Natural killer cell (primary cell): ENCODE measurements at regions not wholly inside any gene's neighbourhood (a gene's known extent, or its start where the extent isn't known, plus 50 kb on each side); places are given as distances from the start of the nearest gene placed in this dataset.

Experiments
- ATAC-seq, 3 donors: fragments of 150-1000 bp in 2 of 3; fragments of 200-7000 bp in 1 of 3; cut with Tn5 transposase; 1 replicate in 1 of 3; 2 replicates in 2 of 3; pipeline ENCODE4 v1.10.0; 2021; ENCODE audit warnings: mild to moderate bottlenecking in 2 of 3, moderate library complexity in 2 of 3
- DNase-seq, 2 donors: peaks; one replicate each; pipeline versions ENCODE4 v3.0.0 to v3.0.0-alpha.2; 2013 to 2021; ENCODE audit warnings: mixed read lengths in 1 of 2
- H3K27ac ChIP-seq: one replicate; pipeline ENCODE4 v1.5.1; 2013; ENCODE audit warnings: mild to moderate bottlenecking, low read length
- H3K27me3 ChIP-seq: one replicate; pipeline ENCODE4 v1.6.1; 2013; ENCODE audit warnings: low read length; ENCODE audit not compliant: control insufficient read depth, insufficient read depth
- H3K36me3 ChIP-seq: one replicate; pipeline ENCODE4 v1.6.1; 2013; ENCODE audit warnings: low read length; ENCODE audit not compliant: control insufficient read depth, insufficient read depth
- H3K4me1 ChIP-seq: one replicate; pipeline ENCODE4 v1.6.1; 2013; ENCODE audit warnings: low read length; ENCODE audit not compliant: control insufficient read depth, insufficient read depth
- H3K4me3 ChIP-seq: one replicate; pipeline ENCODE4 v1.5.1; 2013; ENCODE audit warnings: low read length
- H3K9me3 ChIP-seq: one replicate; pipeline ENCODE4 v1.6.1; 2013; ENCODE audit warnings: low read length; ENCODE audit not compliant: control insufficient read depth, insufficient read depth
- H3K27ac Mint-ChIP-seq, 2 donors: one replicate each; pipeline ENCODE4 v1.8.0; 2022; ENCODE audit warnings: mild to moderate bottlenecking in 2 of 2, mixed read lengths in 2 of 2, moderate library complexity in 1 of 2
- H3K27me3 Mint-ChIP-seq, 2 donors: one replicate each; pipeline ENCODE4 v1.8.0; 2022; ENCODE audit warnings: low read depth in 2 of 2, mixed read lengths in 2 of 2
- H3K36me3 Mint-ChIP-seq: one replicate; pipeline ENCODE4 v1.8.0; 2022; ENCODE audit warnings: mixed read lengths
- H3K4me1 Mint-ChIP-seq, 2 donors: one replicate each; pipeline ENCODE4 v1.8.0; 2022; ENCODE audit warnings: mixed read lengths in 2 of 2
- H3K4me3 Mint-ChIP-seq: one replicate; pipeline ENCODE4 v1.8.0; 2022; ENCODE audit warnings: mild to moderate bottlenecking, moderate library complexity, mixed read lengths
- H3K9me3 Mint-ChIP-seq, 2 donors: one replicate each; pipeline ENCODE4 v1.8.0; 2022; ENCODE audit warnings: mixed read lengths in 2 of 2
- CTCF ChIP-seq: fragments of 200-600 bp; IDR thresholded peaks from one replicate; pipeline ENCODE4 v1.8.0; 2022; ENCODE audit warnings: antibody characterized with exemption
- WGBS: methylation state at CpG from one replicate; pipeline ENCODE4 v1.1.7; 2013; ENCODE audit warnings: missing lambda C conversion rate; ENCODE audit not compliant: insufficient coverage; 5-methylcytosine and 5-hydroxymethylcytosine counted together
- intact Hi-C: fragments of 100-400 bp; cut with micrococcal nuclease; formaldehyde crosslinking; loops from one replicate; pipeline ENCODE4 v1.14.2; 2022

- Mint-ChIP-seq H3K4me3 (no peak overlapping the region), H3K27me3 (no peaks in the 10 kb centered on the region), H3K36me3 (no peaks in the 10 kb centered on the region), H3K27ac (no peak overlapping the region), H3K4me1 (no peaks in the 10 kb centered on the region), H3K9me3 (peaks cover 6 to 17% of the 10 kb centered on the region in 2 donors)
- Histone ChIP-seq H3K27me3 (no peaks in the 10 kb centered on the region), H3K36me3 (no peaks in the 10 kb centered on the region), H3K27ac (no peak overlapping the region), H3K4me1 (no peaks in the 10 kb centered on the region), H3K4me3 (no peak overlapping the region), H3K9me3 (no peaks in the 10 kb centered on the region)
- ATAC-seq (no peak), DNase-seq (no peak)
- WGBS, result 69% methylated on average over 5 of the region's 5 CpGs
- TF ChIP-seq CTCF, result no peak
- intact Hi-C loops, result no loop called here
Measured at GRCh38 chr3:168989396-168989795, 674.1 kb downstream of the MECOM start.

GRCh38 chr3:168988853-168989252, 674.7 kb downstream of the MECOM start:
- H3K9me3 ChIP-seq, result no peaks in the 10 kb centered on the region
- H3K36me3 ChIP-seq, result no peaks in the 10 kb centered on the region
- H3K4me1 ChIP-seq, result no peaks in the 10 kb centered on the region
- H3K36me3 Mint-ChIP-seq, result no peaks in the 10 kb centered on the region
- no peaks in the 10 kb centered on the region for H3K27me3 Mint-ChIP-seq
- DNase-seq (no peak), ATAC-seq (no peak)
- peaks cover 5 to 12% of the 10 kb centered on the region in 2 donors for H3K9me3 Mint-ChIP-seq
- no peak overlapping the region for H3K27ac Mint-ChIP-seq
- no peaks in the 10 kb centered on the region for H3K27me3 ChIP-seq
- H3K4me1 Mint-ChIP-seq, result no peaks in the 10 kb centered on the region
- no peak for TF ChIP-seq CTCF
- no CpG with 5 or more reads among the region's 1 CpG for WGBS
- no peak overlapping the region for H3K4me3 ChIP-seq
- intact Hi-C loops, result no loop called here
- H3K4me3 Mint-ChIP-seq, result no peak overlapping the region
- no peak overlapping the region for H3K27ac ChIP-seq

- intact Hi-C loops, result no loop called here
- Mint-ChIP-seq H3K9me3 (peaks cover 5 to 7% of the 10 kb centered on the region in 2 donors), H3K27ac (no peak overlapping the region), H3K4me3 (no peak overlapping the region), H3K27me3 (no peaks in the 10 kb centered on the region), H3K4me1 (no peaks in the 10 kb centered on the region), H3K36me3 (no peaks in the 10 kb centered on the region)
- no peaks in the 10 kb centered on the region for H3K9me3 ChIP-seq
- no peak overlapping the region for H3K27ac ChIP-seq
- WGBS, result no CpG with 5 or more reads among the region's 1 CpG
- no peak overlapping the region for H3K4me3 ChIP-seq
- no peak for ATAC-seq
- no peaks in the 10 kb centered on the region for H3K27me3 ChIP-seq
- H3K36me3 ChIP-seq, result no peaks in the 10 kb centered on the region
- H3K4me1 ChIP-seq, result no peaks in the 10 kb centered on the region
- TF ChIP-seq CTCF, result no peak
- DNase-seq, result no peak
Measured at GRCh38 chr3:168984872-168985271, 678.6 kb downstream of the MECOM start.

GRCh38 chr3:168983046-168983445, 680.5 kb downstream of the MECOM start:
- ATAC-seq, result no peak
- no peaks in the 10 kb centered on the region for H3K36me3 Mint-ChIP-seq
- no peak overlapping the region for H3K27ac Mint-ChIP-seq
- TF ChIP-seq CTCF, result no peak
- H3K4me1 Mint-ChIP-seq, result no peaks in the 10 kb centered on the region
- H3K27ac ChIP-seq, result no peak overlapping the region
- H3K36me3 ChIP-seq, result no peaks in the 10 kb centered on the region
- no peaks in the 10 kb centered on the region for H3K9me3 ChIP-seq
- intact Hi-C loops, result no loop called here
- DNase-seq, result no peak
- 100% methylated on average over 1 of the region's 1 CpG for WGBS
- no peaks in the 10 kb centered on the region for H3K27me3 ChIP-seq
- H3K9me3 Mint-ChIP-seq, result peaks cover 8 to 9% of the 10 kb centered on the region in 2 donors
- no peak overlapping the region for H3K4me3 Mint-ChIP-seq
- no peak overlapping the region for H3K4me3 ChIP-seq
- no peaks in the 10 kb centered on the region for H3K27me3 Mint-ChIP-seq
- no peaks in the 10 kb centered on the region for H3K4me1 ChIP-seq
